ACC112 (cell line): ENCODE measurements at regions not wholly inside any gene's neighbourhood (a gene's known extent, or its start where the extent isn't known, plus 50 kb on each side); places are given as distances from the start of the nearest gene placed in this dataset.
"Not testable (repeated sequence)": the region's sequence is repeated elsewhere in the genome, so short reads cannot be mapped to it uniquely, and the experiment has no call there.

Experiments
- H2AFZ ChIP-seq: fragments of 200-600 bp; sonication (generic); one replicate; pipeline ENCODE4 v1.6.0; 2017; ENCODE audit warnings: antibody characterized with exemption, low read length; ENCODE audit not compliant: unreplicated experiment
- H3K27ac ChIP-seq: fragments of 200-600 bp; sonication (generic); 2 replicates; pipeline ENCODE4 v1.5.1; 2014; ENCODE audit warnings: low read depth, mild to moderate bottlenecking, antibody characterized with exemption, low read length, moderate library complexity
- H3K27me3 ChIP-seq: fragments of 200-600 bp; sonication (generic); 2 replicates; pipeline ENCODE4 v1.6.1; 2014; ENCODE audit warnings: mild to moderate bottlenecking, antibody characterized with exemption, low read length, moderate library complexity, mixed read lengths; ENCODE audit not compliant: insufficient read depth
- H3K36me3 ChIP-seq: fragments of 200-600 bp; sonication (generic); 2 replicates; pipeline ENCODE4 v1.6.1; 2016; ENCODE audit warnings: mild to moderate bottlenecking, antibody characterized with exemption, low read length, moderate library complexity, mixed read lengths; ENCODE audit not compliant: insufficient read depth
- H3K4me1 ChIP-seq: fragments of 200-600 bp; sonication (generic); one replicate; pipeline ENCODE4 v1.6.1; 2016; ENCODE audit warnings: low read length, mixed read lengths; ENCODE audit not compliant: insufficient read depth, unreplicated experiment, control insufficient read depth
- H3K4me3 ChIP-seq: fragments of 200-600 bp; sonication (generic); 2 replicates; pipeline ENCODE4 v1.5.1; 2014; ENCODE audit warnings: mild to moderate bottlenecking, low read depth, low read length
- H3K79me2 ChIP-seq: fragments of 200-600 bp; sonication (generic); one replicate; pipeline ENCODE4 v1.6.0; 2016; ENCODE audit warnings: low read length; ENCODE audit not compliant: control insufficient read depth, unreplicated experiment, insufficient read depth

- no peak overlapping the region for H2AFZ ChIP-seq
- H3K36me3 ChIP-seq, result no peaks in the 10 kb centered on the region
- H3K4me3 ChIP-seq, result no peak overlapping the region
- H3K79me2 ChIP-seq, result no peaks in the 10 kb centered on the region
- peaks cover 13% of the 10 kb centered on the region for H3K4me1 ChIP-seq
- H3K27ac ChIP-seq, result no peak overlapping the region
- no peaks in the 10 kb centered on the region for H3K27me3 ChIP-seq
Observed at GRCh38 chr13:48808683-48809082, 155.0 kb downstream of the CYSLTR2 start.

GRCh38 chr13:48810013-48810412, 156.3 kb downstream of the CYSLTR2 start:
- H3K27me3 ChIP-seq, result no peaks in the 10 kb centered on the region
- no peak overlapping the region for H3K4me3 ChIP-seq
- no peak overlapping the region for H3K27ac ChIP-seq
- H3K36me3 ChIP-seq, result no peaks in the 10 kb centered on the region
- H3K4me1 ChIP-seq, result peaks cover 9% of the 10 kb centered on the region
- H3K79me2 ChIP-seq, result no peaks in the 10 kb centered on the region
- H2AFZ ChIP-seq, result no peak overlapping the region

DNA sequence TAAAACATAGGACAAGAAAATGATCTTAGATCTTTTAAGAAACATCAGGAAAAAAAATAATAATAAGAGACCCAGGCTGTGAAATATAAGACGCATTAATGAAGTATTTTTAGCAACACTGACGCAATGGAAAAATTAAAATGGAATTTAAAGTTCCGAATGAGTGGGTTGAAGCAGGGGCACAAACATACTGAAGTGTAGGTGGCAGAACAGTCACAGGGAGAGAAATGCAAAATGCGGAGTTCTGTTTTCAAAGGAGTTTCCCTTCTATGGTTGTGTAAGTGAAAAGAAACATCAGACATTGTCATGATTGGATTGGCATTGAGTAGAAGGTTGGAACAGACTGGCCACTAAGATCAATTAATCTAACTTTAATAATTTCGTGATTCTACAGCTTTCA, 159.8 kb downstream of the CYSLTR2 start:
- Histone ChIP-seq H3K4me1 (peaks cover 17% of the 10 kb centered on the region), H3K27me3 (no peaks in the 10 kb centered on the region), H3K79me2 (no peaks in the 10 kb centered on the region), H3K36me3 (no peaks in the 10 kb centered on the region), H2AFZ (no peak overlapping the region), H3K27ac (no peak overlapping the region), H3K4me3 (no peak overlapping the region)

DNA sequence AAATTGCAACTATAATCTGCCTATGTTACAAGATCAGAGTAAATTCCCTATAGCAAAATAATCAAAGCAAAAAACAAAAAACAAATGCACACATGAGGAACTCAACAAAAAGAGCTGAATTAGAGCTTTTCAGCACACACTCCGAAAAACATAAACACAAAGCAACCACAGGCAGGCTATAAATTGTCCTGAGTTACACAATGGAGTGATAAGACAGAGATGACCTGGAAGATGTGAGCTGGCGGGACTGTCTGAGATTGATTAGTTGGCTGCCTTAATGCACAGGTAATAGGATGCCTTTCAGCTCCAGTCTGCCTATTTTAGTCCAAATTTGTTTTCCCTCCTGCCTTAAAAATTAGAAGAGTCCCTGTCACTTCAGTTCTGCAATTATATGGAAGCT, 159.0 kb upstream of the FNDC3A start:
- H3K4me1 ChIP-seq, result peaks cover 32% of the 10 kb centered on the region
- H3K27ac ChIP-seq, result no peak overlapping the region
- H3K36me3 ChIP-seq, result no peaks in the 10 kb centered on the region
- H3K79me2 ChIP-seq, result no peaks in the 10 kb centered on the region
- H3K27me3 ChIP-seq, result no peaks in the 10 kb centered on the region
- peak overlapping the region; percentile 14; the same call in 1 of the 2 replicates for H3K4me3 ChIP-seq
- no peak overlapping the region for H2AFZ ChIP-seq

DNA sequence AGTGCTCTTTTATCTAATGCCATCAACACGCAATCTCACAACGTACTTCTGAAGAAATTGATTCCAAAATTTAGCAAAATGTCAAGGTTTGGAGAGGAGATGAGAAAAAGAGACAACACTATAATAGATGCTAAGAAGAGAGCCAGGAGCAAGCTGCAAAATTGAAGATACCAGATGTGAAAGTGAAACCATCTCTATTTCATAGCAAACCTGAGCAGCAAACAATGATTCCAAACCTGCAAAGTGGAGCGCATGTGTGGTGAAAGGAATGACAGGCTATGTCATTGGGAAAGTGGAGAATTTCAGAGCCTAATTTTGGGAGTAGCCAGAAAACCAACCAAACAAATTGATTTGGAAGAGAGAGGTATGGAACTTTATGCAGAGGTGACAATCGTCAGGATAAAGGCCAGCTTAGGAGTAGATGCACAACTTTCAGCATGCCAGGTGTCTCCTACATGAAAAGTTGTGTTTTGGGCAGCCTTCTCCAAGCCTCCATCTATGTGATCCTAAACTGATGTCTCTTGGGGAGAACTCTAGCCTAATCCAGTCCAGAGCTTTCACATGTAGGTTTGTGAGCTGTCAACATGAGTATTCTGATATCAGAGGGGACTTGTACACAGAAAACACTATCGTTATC, 158.4 kb upstream of the FNDC3A start:
- no peak overlapping the region for H2AFZ ChIP-seq

GRCh38 chr13:48818495-48819356, 157.0 kb upstream of the FNDC3A start:
- H2AFZ ChIP-seq, result no peak overlapping the region
- H3K79me2 ChIP-seq, result no peaks in the 10 kb centered on the region
- H3K27me3 ChIP-seq, result no peaks in the 10 kb centered on the region
- H3K27ac ChIP-seq, result peak overlapping the region; percentile 87
- peak overlapping the region; percentile 40; the same call in 1 of the 2 replicates for H3K4me3 ChIP-seq
- H3K36me3 ChIP-seq, result no peaks in the 10 kb centered on the region
- peaks cover 32% of the 10 kb centered on the region for H3K4me1 ChIP-seq

More for the DNA sequence above, 158.4 kb upstream of the FNDC3A start:
- H3K36me3 ChIP-seq, result no peaks in the 10 kb centered on the region
- peaks cover 32% of the 10 kb centered on the region for H3K4me1 ChIP-seq
- peak overlapping the region; percentile 14; the same call in 1 of the 2 replicates for H3K4me3 ChIP-seq
- H3K27me3 ChIP-seq, result no peaks in the 10 kb centered on the region
- H3K27ac ChIP-seq, result no peak overlapping the region
- H3K79me2 ChIP-seq, result no peaks in the 10 kb centered on the region

DNA sequence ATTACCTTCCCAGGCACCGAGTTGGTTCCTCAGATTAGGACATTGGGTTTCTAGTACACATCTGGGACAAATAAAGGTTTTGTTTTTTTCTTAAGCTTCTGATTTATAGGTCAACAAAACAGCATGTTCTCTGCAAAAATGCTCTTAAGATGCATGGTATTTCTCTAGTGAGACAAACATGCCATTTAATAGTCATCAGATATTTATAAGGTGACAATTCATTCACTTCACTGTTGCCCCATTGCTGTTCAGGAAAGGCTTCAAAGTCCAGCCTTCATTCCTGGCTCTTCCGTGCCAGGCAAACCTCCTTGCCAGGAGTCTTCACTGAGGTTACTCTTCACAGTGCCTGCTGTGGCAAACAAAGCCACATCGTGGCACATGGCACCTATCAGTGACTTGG, 156.3 kb upstream of the FNDC3A start:
- Histone ChIP-seq H3K27me3 (no peaks in the 10 kb centered on the region), H3K36me3 (no peaks in the 10 kb centered on the region), H3K79me2 (no peaks in the 10 kb centered on the region), H2AFZ (no peak overlapping the region), H3K27ac (peak overlapping the region; percentile 87), H3K4me3 (0 out of 2 replicates have a peak overlapping the region, but pooled peaks have one; percentile 40), H3K4me1 (peaks cover 32% of the 10 kb centered on the region)

GRCh38 chr13:48819899-48820298, 155.8 kb upstream of the FNDC3A start:
- Histone ChIP-seq H3K4me3 (no peak overlapping the region), H2AFZ (no peak overlapping the region), H3K4me1 (peaks cover 32% of the 10 kb centered on the region), H3K27ac (no peak overlapping the region), H3K36me3 (no peaks in the 10 kb centered on the region), H3K27me3 (no peaks in the 10 kb centered on the region), H3K79me2 (no peaks in the 10 kb centered on the region)

DNA sequence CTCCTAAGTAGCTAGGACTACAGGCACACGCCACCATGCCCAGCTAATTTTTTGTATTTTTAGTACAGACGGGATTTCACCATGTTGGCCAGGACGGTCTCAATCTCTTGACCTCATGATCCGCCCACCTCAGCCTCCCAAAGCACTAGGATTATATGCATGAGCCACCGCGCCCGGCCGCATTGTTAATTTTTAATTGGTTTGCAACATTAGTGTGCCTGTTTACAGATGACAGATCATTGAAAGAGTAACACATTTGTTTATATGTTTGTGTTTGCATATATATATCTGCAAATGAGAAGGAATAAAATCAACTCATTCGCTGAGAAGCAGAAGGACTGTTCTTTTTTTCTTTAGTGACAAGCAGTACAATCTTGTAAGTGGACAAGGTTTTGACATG, 152.2 kb upstream of the FNDC3A start:
- not testable (repeated sequence) for H3K27ac ChIP-seq, H3K36me3 ChIP-seq, H3K79me2 ChIP-seq, H3K27me3 ChIP-seq, H2AFZ ChIP-seq, H3K4me3 ChIP-seq
- H3K4me1 ChIP-seq, result peaks cover 14% of the 10 kb centered on the region

- Histone ChIP-seq H3K4me1 (peaks cover 10% of the 10 kb centered on the region), H3K79me2 (no peaks in the 10 kb centered on the region), H3K27ac (no peak overlapping the region), H2AFZ (no peak overlapping the region), H3K27me3 (no peaks in the 10 kb centered on the region), H3K4me3 (no peak overlapping the region), H3K36me3 (no peaks in the 10 kb centered on the region)
Observed at GRCh38 chr13:48826039-48826438, 149.7 kb upstream of the FNDC3A start.
